PC-3 (cell line): ENCODE measurements at regions not wholly inside any gene's neighbourhood (a gene's known extent, or its start where the extent isn't known, plus 50 kb on each side); places are given as distances from the start of the nearest gene placed in this dataset.
"Not testable (repeated sequence)": the region's sequence is repeated elsewhere in the genome, so short reads cannot be mapped to it uniquely, and the experiment has no call there.

Experiments used
- EZH2 ChIP-seq: fragments of 300-600 bp; sonication (generic); IDR thresholded peaks from one replicate; pipeline ENCODE4 v1.6.1; 2017; ENCODE audit warnings: antibody characterized with exemption, mild to moderate bottlenecking, low read length; ENCODE audit not compliant: unreplicated experiment
- EZH2phosphoT487 ChIP-seq: fragments of 300-600 bp; sonication (generic); IDR thresholded peaks from 2 replicates; pipeline ENCODE4 v1.6.1; 2018; ENCODE audit warnings: mild to moderate bottlenecking, antibody characterized with exemption, low read length, borderline replicate concordance
- TF ChIP-seq, protein P1 (sequence below): fragments of 300-600 bp; sonication (generic); conservative IDR thresholded peaks from 2 replicates; pipeline ENCODE4 v1.5.1; 2017; ENCODE audit warnings: antibody characterized with exemption, low read depth, mild to moderate bottlenecking, low read length

DNA sequence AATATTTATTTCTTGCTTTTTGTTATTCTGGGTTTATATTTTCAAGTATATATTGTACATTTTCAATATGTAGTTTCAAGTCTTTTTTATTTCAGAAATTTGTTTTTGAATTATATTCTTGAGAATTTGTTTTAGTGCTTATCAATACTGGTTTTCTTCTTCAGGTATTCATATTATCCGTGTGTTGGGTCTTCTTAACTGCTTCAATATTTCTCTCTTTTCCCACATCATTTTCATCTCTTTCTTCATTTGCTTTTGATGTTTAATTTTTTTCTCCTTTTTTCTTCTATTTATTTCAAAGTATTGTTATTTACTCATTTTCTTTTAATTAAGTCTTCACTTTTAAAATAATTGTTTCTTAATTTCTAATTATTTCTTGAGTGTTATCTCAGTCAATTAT, 367.8 kb downstream of the GPAT3 start:
- not testable (repeated sequence) for TF ChIP-seq EZH2, EZH2phosphoT487
- TF ChIP-seq, protein P1, sequence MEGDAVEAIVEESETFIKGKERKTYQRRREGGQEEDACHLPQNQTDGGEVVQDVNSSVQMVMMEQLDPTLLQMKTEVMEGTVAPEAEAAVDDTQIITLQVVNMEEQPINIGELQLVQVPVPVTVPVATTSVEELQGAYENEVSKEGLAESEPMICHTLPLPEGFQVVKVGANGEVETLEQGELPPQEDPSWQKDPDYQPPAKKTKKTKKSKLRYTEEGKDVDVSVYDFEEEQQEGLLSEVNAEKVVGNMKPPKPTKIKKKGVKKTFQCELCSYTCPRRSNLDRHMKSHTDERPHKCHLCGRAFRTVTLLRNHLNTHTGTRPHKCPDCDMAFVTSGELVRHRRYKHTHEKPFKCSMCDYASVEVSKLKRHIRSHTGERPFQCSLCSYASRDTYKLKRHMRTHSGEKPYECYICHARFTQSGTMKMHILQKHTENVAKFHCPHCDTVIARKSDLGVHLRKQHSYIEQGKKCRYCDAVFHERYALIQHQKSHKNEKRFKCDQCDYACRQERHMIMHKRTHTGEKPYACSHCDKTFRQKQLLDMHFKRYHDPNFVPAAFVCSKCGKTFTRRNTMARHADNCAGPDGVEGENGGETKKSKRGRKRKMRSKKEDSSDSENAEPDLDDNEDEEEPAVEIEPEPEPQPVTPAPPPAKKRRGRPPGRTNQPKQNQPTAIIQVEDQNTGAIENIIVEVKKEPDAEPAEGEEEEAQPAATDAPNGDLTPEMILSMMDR, result not testable (repeated sequence)
